ENCODE measurements at regions not wholly inside any gene's neighbourhood (a gene's known extent, or its start where the extent isn't known, plus 50 kb on each side); places are given as distances from the start of the nearest gene placed in this dataset.

DNA sequence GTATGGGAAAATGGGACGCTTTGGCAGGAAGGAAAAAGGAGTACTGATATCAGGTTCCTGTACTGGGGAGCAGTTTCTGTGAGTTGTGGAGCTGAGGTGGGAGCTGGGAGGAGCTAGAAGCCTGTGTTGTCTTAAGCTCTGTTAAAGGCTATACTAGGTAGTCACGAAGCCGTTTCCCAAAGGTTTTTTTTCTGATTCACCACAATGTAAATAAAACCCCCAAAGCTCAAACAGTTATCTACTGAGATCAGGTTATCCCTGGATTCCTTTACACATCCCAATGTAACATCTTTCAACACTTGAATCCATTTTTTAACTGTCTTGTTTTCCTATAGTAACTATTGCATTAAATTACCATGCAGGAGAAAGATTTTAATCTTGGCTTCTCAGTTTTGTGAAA, 297.4 kb upstream of the SFRP2 start:
- no peak for DNase-seq

- DNase-seq, result no peak
Observed at GRCh38 chr4:154084864-154085263, 296.0 kb upstream of the SFRP2 start.

GRCh38 chr4:154082760-154083535, 294.1 kb upstream of the SFRP2 start:
- peak; percentile 21 for DNase-seq

GRCh38 chr4:154081391-154081790, 292.5 kb upstream of the SFRP2 start:
- DNase-seq, result no peak

DNA sequence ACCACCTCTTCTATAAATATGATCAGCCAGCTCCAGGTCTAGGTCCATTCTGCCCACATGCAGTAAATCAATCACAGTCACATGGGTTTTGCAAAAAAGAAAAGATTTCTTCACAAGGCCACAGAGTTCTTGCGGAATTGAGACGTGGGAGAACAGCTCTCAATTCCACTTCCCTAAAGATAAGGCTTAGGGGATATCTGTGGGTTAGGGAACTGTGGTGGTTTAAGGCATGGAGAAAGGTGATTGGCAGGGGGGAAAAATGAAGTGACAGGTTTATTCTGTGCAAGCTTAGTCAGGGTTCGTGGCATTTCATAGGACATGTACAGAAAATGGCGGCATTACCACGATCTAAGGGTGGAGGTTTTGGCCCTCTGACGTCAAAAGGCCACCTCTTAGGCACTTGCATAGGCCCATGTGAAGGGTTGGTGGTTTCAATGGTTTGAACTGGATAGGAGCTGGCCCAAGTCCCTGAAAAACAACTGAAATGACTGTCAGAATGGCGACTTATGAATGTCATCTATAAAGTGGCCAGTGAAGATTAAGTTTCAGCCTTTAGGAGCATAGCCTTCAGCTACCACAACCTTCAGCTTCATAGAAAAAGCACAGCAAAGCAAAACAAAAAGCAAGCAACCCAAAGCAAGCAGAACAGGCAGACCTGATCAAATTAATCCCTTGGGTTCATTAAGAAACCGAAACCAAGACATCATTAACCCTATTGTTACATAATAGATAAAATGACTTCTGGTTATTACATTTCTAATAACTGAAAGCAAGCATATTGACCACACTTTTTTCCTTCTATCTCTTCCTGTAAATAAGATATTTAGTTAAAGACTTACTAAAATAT, 289.8 kb upstream of the SFRP2 start:
- DNase-seq, result no peak

GRCh38 chr4:154076921-154077320, 288.0 kb upstream of the SFRP2 start:
- DNase-seq, result peak; percentile 7

GRCh38 chr4:154073107-154073822, 284.4 kb upstream of the SFRP2 start:
- peak; percentile 55 for DNase-seq

DNA sequence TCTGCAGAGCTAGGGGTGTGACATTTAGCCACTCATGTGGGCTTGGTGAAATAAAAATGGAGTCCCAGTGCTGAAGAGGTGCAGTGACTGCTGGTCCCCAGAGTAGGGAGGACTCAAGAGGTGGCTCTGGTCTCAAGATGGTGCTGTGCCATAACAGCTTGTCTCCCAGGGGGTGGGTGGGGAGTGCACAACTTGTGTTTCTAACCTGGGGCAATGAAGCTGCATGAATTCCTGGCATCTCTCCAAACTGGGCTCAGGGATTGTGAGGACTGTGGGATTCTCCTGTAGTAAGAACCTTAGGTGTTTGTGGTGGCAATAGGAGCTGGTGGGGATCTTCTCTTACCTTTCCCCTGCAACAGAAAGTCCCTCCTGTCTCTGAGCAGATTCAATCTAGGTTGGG, 278.9 kb upstream of the SFRP2 start:
- no peak for DNase-seq

GRCh38 chr4:154065368-154065767, 276.5 kb upstream of the SFRP2 start:
- no peak for DNase-seq

GRCh38 chr4:154064244-154064643, 275.4 kb upstream of the SFRP2 start:
- DNase-seq, result no peak

- peak; percentile 70 for DNase-seq
Observed at GRCh38 chr4:154049457-154050181, 260.7 kb upstream of the SFRP2 start.

DNA sequence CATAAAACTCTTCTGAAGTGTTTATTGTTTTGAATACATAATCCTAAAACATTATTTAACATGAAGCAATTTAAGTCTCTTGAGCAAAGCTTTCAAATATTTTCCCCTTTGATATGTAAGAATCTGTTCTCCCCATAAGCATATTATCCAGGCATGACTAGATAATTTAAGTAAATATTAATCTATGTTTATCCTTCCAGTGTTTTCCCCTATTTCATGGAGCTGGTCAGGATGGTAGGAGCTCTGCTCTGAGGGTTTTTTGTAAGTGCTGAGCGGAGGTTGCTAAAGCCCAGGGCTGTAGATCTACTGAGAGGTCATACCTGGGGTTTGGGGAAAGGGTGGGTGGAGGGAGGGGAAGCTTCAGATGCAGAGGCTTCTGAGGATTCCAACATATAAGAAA, 258.9 kb upstream of the SFRP2 start:
- no peak for DNase-seq

DNA sequence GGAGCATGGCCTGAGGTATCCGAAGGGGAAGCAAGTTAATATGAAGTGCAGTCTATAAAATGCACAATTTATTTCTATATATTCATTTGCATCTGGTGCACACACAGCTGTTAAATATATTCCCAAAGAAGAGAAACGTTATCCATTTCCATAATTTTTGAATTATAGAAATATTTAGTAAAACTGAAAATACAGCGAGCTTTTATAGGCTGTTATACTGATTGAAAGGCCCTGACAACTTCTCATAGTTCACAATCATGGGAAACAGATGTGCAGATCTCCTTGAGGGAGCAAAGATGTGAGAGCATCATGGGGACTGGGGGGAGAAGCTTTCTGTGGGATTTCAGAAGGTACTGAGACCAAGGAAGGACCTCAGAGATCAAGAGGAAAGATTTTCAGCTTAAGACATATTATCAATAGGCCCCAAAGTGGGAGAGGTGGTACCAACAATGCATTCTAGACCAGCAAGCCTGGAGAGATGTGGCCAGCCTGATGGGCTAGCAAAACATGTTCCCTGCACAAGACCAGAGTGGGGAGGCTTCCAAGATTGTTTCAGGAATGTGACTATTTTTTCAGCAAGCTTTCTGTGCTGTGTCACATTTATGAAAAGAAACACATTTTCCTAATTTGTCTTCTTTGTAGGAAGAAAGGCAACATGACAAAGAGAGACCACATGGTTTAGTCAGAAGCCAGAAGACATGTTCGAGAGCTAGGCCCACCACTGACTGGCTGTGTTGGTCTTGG, 256.0 kb upstream of the SFRP2 start:
- peak; percentile 34 for DNase-seq

DNA sequence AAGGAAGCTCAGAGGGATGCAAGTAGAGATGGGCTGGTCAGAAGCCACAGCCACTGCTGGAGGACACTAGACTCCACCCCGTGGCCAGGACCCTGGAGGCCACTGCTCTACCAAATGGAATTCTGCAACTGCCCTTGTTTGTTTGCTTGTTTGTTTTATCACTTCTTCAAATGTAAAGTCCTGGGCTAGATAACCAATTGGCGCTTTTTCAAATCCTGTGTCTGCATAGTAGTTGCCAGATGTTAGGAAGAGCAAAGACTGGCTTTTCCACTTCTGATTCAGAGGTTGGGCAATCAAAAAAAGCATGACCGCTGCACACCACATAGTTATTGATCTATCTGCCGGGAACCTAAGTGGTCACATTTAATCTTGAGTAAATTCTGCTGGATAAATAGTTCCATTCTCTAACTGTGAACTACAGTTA, 255.2 kb upstream of the SFRP2 start:
- DNase-seq, result peak; percentile 4

GRCh38 chr4:154041640-154042039, 252.8 kb upstream of the SFRP2 start:
- no peak for DNase-seq

- no peak for DNase-seq
Observed at GRCh38 chr4:154039435-154040343, 250.8 kb upstream of the SFRP2 start.

DNA sequence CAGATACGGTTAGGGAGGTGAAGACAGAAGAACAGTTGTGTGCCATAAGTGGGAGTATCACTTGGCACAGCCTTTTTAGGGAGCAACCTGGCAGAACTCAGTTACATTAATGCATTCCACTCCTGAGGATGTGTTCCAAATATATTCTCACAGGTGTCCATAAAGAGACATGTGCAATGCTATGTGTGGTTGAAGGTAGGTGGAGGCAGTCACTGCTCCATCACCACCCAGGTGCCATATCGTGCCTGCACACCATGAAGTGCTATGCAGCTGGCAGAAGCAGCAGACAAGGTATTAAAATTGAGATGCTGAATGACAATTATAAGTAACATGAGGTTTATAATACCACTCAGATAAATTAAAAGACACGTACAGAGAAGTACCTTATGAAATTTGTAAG, 248.0 kb upstream of the SFRP2 start:
- no peak for DNase-seq

GRCh38 chr4:154035341-154035740, 246.5 kb upstream of the SFRP2 start:
- peak; percentile 45 for DNase-seq

- no peak for DNase-seq
Observed at GRCh38 chr4:154033921-154034320, 245.0 kb upstream of the SFRP2 start.

GRCh38 chr4:154032914-154033313, 244.0 kb upstream of the SFRP2 start:
- DNase-seq, result no peak

DNA sequence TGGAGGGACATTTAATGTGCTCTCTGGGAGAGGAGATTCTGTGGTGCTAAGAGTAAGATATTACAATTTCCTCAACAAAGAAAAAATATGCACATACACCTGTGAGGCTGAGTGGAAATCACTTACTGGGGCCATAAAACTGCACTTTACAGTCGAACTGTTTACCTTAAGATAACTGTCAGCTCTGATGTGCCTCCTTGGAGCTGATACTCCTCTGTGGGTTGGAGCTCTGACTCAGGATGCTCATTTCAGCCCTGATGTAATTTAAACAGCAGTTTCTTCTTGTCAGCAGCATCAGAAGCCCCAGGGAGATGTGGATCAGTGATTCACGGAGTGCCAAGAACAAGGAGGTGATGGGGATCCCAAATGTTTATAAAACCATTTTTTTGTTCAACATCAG, 241.9 kb upstream of the SFRP2 start:
- DNase-seq, result peak; percentile 23
